BJ (cell line): ENCODE measurements at regions not wholly inside any gene's neighbourhood (a gene's known extent, or its start where the extent isn't known, plus 50 kb on each side); places are given as distances from the start of the nearest gene placed in this dataset.
"Not testable (repeated sequence)": the region's sequence is repeated elsewhere in the genome, so short reads cannot be mapped to it uniquely, and the experiment has no call there.

Experiments used
- CTCF ChIA-PET: fragments of 350-600 bp; formaldehyde crosslinking; extraction: SDS; loops from one replicate; lab custom pipeline; 2021; ENCODE audit warnings: antibody characterized with exemption, inconsistent platforms; lab: Yijun Ruan, JAX
- POLR2A ChIA-PET: fragments of 300-600 bp; sonication (Branson Sonifier 250); formaldehyde crosslinking; extraction: SDS; loops from one replicate; lab custom pipeline; 2021; ENCODE audit warnings: antibody characterized with exemption; lab: Charles Lee
- DNase-seq: peaks from one replicate; pipeline ENCODE4 v3.0.0-alpha.2; 2011; ENCODE audit warnings: low read depth
- H3K27me3 ChIP-seq: 2 replicates; pipeline ENCODE4 v1.6.0; 2011; ENCODE audit warnings: low read length; ENCODE audit not compliant: control insufficient read depth, insufficient read depth
- H3K36me3 ChIP-seq: 2 replicates; pipeline ENCODE4 v1.5.1; 2011; ENCODE audit warnings: low read length; ENCODE audit not compliant: control insufficient read depth, insufficient read depth
- H3K4me3 ChIP-seq: 2 replicates; pipeline ENCODE4 v1.5.1; 2011; ENCODE audit warnings: low read depth, mild to moderate bottlenecking, control low read depth, low read length
- CTCF ChIP-seq: IDR thresholded peaks from 2 replicates; pipeline ENCODE4 v1.5.1; 2011; ENCODE audit warnings: low read depth, mild to moderate bottlenecking, control low read depth, inconsistent platforms, low read length, moderate library complexity; ENCODE audit not compliant: insufficient read depth

GRCh38 chrX:128698573-128699181, 646.5 kb upstream of the ACTRT1 start:
- Histone ChIP-seq H3K27me3 (no peaks in the 10 kb centered on the region), H3K36me3 (no peaks in the 10 kb centered on the region), H3K4me3 (no peak overlapping the region)
- ChIA-PET CTCF (interaction anchor here (0.6 kb wide), 1 partner anchor 18 kb away, joined by 3 read pairs; no protein-coding TSS in a partner anchor), POLR2A (no interaction called here)
- TF ChIP-seq CTCF, result no peak
- no peak for DNase-seq

GRCh38 chrX:128691872-128692271, 639.7 kb upstream of the ACTRT1 start:
- Histone ChIP-seq H3K36me3 (no peaks in the 10 kb centered on the region), H3K4me3 (no peak overlapping the region), H3K27me3 (no peaks in the 10 kb centered on the region)
- no peak for DNase-seq
- CTCF ChIA-PET, result no interaction called here
- no peak for TF ChIP-seq CTCF
- POLR2A ChIA-PET, result no interaction called here

DNA sequence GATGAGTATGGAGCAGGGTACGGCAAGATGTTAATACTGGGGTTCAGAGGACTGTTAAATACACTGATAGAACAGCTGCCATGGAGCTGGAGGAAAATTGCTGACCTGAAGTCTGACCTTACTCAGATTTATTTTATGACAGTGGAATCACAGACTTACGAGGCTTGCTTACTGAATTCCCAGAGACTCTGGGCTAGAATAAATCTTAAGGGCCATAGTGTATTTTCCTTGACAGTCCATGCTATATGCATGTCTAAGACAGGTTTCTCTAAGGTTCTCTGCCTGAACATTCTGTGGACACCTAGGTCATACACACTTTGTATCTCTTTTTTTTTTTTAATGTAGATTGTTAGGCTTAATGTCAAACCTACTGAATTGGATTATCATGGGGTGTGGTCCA, 633.2 kb upstream of the ACTRT1 start:
- Histone ChIP-seq H3K36me3 (no peaks in the 10 kb centered on the region), H3K27me3 (no peaks in the 10 kb centered on the region), H3K4me3 (no peak overlapping the region)
- POLR2A ChIA-PET, result no interaction called here
- CTCF ChIA-PET, result no interaction called here
- TF ChIP-seq CTCF, result no peak
- no peak for DNase-seq

- H3K36me3 ChIP-seq, result no peaks in the 10 kb centered on the region
- ChIA-PET POLR2A (no interaction called here), CTCF (no interaction called here)
- no peak for TF ChIP-seq CTCF
- H3K4me3 ChIP-seq, result no peak overlapping the region
- DNase-seq, result no peak
- no peaks in the 10 kb centered on the region for H3K27me3 ChIP-seq
Measured at GRCh38 chrX:128676651-128677050, 624.4 kb upstream of the ACTRT1 start.

DNA sequence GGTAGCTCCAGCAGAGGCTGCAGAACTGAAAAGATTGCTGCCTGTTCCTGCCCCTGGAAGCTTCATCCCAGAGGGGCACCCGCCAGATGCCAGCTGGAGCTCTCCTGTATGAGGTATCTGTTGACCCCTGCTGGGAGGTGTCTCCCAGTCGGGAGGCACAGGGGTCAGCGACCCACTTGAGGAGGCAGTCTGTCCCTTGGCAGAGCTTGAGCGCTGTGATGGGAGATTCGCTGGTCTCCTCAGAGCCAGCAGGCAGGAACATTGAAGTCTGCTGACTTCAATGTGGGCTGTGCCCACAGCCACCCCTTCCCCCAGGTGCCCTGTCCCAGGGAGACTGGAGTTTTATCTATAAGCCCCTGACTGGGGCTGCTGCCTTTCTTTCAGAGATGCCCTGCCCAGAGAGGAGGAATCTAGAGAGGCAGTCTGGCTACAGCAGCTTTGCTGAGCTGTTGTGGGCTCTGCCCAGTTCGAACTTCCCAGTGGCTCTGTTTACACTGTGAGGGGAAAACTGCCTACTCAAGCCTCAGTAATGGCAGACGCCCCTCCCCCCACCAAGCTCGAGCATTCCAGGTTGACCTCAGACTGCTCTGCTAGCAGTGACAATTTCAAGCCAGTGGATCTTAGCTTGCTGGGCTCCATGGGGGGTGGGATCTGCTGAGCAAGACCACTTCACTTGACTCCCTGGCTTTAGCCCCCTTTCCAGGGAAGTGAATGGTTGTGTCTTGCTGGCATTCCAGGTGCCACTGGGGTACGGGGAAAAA, 622.3 kb upstream of the ACTRT1 start:
- H3K36me3 ChIP-seq, POLR2A ChIA-PET, DNase-seq, CTCF ChIA-PET, H3K4me3 ChIP-seq, H3K27me3 ChIP-seq: not testable (repeated sequence)
